Transverse colon (tissue), 4 donors: ENCODE measurements at regions not wholly inside any gene's neighbourhood (a gene's known extent, or its start where the extent isn't known, plus 50 kb on each side); places are given as distances from the start of the nearest gene placed in this dataset.
"Not testable (repeated sequence)": the region's sequence is repeated elsewhere in the genome, so short reads cannot be mapped to it uniquely, and the experiment has no call there.

Experiments
- POLR2AphosphoS5 ChIP-seq, 3 donors: sonication (generic); formaldehyde crosslinking; IDR thresholded peaks; one replicate each; pipeline ENCODE4 v1.6.1; 2016; ENCODE audit warnings: antibody characterized with exemption in 3 of 3
- TF ChIP-seq, protein P1 (sequence below), 5 experiments: fragments of 200-600 bp in 3 of 5; fragments of 450-650 bp in 2 of 5; sonication (generic) in 3 of 5; IDR thresholded peaks; 1 replicate in 2 of 5; 2 replicates in 3 of 5; pipeline ENCODE4 v1.5.1; 2016 to 2017; ENCODE audit warnings: antibody characterized with exemption in 5 of 5, inconsistent platforms in 3 of 5, mild to moderate bottlenecking in 2 of 5, moderate library complexity in 1 of 5

- TF ChIP-seq, protein P1, sequence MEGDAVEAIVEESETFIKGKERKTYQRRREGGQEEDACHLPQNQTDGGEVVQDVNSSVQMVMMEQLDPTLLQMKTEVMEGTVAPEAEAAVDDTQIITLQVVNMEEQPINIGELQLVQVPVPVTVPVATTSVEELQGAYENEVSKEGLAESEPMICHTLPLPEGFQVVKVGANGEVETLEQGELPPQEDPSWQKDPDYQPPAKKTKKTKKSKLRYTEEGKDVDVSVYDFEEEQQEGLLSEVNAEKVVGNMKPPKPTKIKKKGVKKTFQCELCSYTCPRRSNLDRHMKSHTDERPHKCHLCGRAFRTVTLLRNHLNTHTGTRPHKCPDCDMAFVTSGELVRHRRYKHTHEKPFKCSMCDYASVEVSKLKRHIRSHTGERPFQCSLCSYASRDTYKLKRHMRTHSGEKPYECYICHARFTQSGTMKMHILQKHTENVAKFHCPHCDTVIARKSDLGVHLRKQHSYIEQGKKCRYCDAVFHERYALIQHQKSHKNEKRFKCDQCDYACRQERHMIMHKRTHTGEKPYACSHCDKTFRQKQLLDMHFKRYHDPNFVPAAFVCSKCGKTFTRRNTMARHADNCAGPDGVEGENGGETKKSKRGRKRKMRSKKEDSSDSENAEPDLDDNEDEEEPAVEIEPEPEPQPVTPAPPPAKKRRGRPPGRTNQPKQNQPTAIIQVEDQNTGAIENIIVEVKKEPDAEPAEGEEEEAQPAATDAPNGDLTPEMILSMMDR (IDR thresholded peaks at IDR 0.05): not testable (repeated sequence)
- TF ChIP-seq POLR2AphosphoS5 (IDR thresholded peaks at IDR 0.05): not testable (repeated sequence)
Measured at GRCh38 chr10:44754355-44754754, 156.8 kb upstream of the TMEM72 start.
